Erythroblast (primary cell): ENCODE measurements at regions not wholly inside any gene's neighbourhood (a gene's known extent, or its start where the extent isn't known, plus 50 kb on each side); places are given as distances from the start of the nearest gene placed in this dataset.

Source experiments
- GATA1 ChIP-seq: IDR thresholded peaks from 2 replicates; pipeline ENCODE4 v1.6.1; 2011; ENCODE audit warnings: low read depth, mild to moderate bottlenecking, control low read depth, low read length, moderate library complexity
- POLR2A ChIP-seq: IDR thresholded peaks from 2 replicates; pipeline ENCODE4 v1.6.1; 2011; ENCODE audit warnings: mild to moderate bottlenecking, low read length

GRCh38 chr6:22152841-22153240, 144.0 kb downstream of the PRL start:
- no peak for TF ChIP-seq POLR2A
- no peak for TF ChIP-seq GATA1
